Ammon's horn (tissue), 1 donor: ENCODE measurements at regions not wholly inside any gene's neighbourhood (a gene's known extent, or its start where the extent isn't known, plus 50 kb on each side); places are given as distances from the start of the nearest gene placed in this dataset.

Experiments
- DNase-seq: peaks from one replicate; pipeline ENCODE4 v3.0.0-alpha.2; 2016; ENCODE audit warnings: low spot score

DNA sequence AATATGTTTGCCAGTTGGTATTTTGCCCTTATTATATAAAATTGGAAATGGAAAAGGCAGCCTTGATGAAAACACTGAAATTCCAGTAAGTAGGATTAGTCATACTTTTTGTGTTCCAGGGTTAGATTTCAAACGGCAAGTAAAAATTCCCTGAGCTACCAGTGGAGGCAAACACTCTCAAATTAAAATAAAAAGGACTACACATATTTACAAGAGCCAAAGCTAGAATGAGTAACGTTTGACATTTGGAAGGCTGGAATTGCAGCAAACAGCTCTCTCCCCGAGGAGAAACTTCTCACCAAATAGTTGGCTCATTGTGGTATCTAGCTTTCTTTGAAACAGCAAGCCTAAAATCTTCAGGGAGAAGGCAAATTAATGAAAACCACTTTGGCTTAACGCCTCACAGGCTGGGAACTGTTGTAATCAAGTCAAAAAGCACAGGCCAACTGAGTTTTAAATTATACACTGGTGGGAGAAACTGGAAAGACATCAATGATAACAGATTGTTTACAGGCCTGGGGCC is 288.4 kb downstream of the SNX13 start:
- peak; percentile 40 for DNase-seq

- DNase-seq = peak; percentile 15
These were observed 285.4 kb downstream of the SNX13 start for GRCh38 chr7:17654940-17655339.

DNA sequence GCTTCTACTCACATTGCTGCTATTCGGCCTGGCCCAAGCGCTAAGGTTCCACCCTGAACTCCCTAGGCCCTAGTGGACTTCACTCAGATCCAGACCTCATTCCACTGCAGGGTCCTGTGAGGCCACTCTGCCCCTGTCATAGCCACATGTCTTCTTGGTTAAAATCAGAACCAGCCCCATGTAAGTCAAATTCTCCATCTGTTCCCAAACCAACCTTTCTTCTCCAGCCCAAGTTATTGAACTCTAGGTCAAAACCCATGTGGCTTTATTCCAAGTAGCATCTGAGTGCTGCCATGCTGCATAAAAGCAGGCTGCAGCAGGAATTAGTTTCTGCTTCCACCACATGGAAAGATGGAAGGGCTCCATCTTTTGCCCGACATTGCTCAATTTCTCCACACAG is 281.2 kb downstream of the SNX13 start:
- DNase-seq = no peak

DNA sequence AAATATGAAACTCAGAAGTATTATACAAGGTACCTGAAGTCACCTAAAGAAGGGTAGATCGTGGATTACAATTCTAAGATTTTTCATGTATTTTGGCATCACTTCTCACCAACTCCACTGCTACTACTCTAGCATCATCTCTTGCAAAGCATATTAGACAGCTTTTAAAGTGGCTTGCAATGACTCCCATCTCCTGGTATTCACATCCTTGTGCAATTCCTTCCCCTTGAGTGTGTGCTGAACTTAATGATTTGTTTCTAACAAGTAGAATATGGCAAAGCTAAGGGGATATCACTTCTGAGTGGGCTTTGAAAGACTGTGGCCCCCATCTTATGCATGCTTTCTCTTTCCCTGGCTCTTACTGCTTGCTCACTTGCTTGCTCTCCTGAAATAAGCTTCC is 280.2 kb downstream of the SNX13 start:
- DNase-seq = no peak

GRCh38 chr7:17661982-17662585 is 278.2 kb downstream of the SNX13 start:
- no peak for DNase-seq

GRCh38 chr7:17663061-17663675 is 277.1 kb downstream of the SNX13 start:
- DNase-seq = no peak

- DNase-seq = no peak
These were observed 275.3 kb downstream of the SNX13 start for GRCh38 chr7:17665029-17665428.

GRCh38 chr7:17668122-17668521 is 272.2 kb downstream of the SNX13 start:
- DNase-seq = no peak

DNA sequence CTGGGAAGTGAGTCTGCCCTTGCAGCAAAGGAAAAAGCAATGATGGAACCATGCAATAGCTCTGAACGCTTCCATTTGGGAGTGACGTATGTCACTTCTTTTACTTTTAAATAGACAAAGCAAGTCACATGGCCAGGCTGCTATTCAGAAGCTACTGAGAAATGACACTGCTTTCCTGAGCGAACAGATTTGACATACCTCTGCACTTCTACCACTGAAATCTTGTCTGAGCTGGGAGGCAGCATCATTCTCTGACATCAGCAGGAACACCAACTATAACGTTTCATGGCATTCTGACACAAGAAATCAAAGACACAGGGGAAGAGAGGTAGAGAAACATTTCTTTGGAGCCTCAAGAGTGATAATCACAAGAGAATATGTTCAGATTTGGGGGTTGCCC is 271.1 kb downstream of the SNX13 start:
- no peak for DNase-seq

DNA sequence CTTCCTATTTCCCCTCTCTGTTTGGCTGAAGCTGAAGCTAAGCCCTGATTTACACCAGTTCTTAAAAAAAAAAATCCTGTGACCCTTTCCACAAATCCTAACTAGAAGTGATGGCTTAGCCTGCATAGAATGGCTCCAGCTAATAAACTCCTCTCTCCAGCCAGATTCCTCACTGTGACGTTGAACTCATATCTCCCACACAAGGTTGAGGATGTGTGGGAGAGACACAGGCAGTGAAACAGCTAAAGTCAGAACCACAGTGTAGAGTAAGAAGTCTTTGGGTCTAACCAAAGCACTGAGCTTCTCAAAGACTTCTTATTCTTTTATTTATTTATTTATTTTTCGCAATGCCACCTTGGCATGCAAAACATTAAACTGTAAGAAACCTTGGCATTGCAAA is 268.3 kb downstream of the SNX13 start:
- no peak for DNase-seq

DNA sequence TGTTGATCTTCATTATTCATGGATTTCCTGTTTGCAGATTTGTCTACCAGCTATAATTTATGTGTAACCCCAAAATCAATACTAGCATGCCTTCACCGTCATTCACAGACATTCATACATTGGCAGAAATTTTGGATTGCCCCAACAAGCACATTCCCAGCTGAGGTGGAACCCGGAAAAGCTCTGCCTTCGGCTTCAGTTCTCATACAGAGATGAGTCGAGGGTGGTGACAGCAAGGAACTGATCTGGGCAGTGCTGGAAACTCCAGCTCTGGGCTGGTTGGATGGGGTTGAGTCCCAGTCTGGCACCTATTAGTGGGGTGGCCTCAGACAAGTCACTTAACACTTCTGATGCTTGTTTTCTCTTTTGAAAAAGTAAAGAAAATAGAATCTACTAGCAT is 267.5 kb downstream of the SNX13 start:
- DNase-seq = no peak

- no peak for DNase-seq
These were observed 265.9 kb downstream of the SNX13 start for GRCh38 chr7:17674166-17674942.

- no peak for DNase-seq
These were observed 265.2 kb downstream of the SNX13 start for GRCh38 chr7:17674943-17675608.

- no peak for DNase-seq
These were observed 262.9 kb downstream of the SNX13 start for GRCh38 chr7:17677408-17677807.

GRCh38 chr7:17678896-17679295 is 261.4 kb downstream of the SNX13 start:
- no peak for DNase-seq

DNA sequence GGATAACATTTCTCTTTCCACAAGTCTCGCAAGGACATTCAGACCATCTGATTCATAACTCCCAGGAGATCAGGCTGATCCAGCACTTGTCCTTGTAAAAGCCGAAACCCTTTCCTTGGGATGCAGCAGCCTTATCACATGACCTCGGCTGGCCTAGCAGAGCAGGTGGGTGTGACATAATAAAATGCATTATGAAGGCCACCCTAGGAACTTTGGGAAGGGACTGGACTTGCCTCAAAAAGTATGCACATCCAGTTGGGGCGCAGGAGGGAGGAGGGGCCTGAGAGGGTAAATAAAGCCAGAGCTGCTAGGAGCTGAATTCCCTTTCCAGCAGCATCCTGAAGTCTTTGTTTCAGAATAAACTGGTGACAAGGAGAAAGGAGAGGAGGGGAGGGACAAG is 260.8 kb downstream of the SNX13 start:
- DNase-seq = no peak

GRCh38 chr7:17680026-17680425 is 260.3 kb downstream of the SNX13 start:
- peak; percentile 76 for DNase-seq

DNA sequence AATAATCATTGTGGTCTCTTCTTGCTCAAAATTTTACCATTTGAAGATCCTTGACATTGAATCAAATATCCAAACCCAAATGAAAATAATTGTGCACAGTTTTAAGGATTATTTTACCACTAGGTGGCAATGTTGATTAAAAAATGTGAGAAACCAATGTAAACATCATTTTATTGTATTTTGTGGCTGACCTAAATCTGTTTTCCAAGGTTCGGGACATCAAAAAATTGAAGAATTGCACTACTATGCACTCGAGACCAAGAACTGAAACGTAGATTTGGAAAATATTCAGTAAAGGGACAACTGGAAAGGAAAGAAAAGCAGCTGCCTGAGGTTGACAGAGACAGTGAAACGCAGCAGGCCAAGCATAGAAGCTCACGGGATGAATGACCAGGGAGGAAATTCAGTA is 259.3 kb downstream of the SNX13 start:
- DNase-seq = no peak

DNA sequence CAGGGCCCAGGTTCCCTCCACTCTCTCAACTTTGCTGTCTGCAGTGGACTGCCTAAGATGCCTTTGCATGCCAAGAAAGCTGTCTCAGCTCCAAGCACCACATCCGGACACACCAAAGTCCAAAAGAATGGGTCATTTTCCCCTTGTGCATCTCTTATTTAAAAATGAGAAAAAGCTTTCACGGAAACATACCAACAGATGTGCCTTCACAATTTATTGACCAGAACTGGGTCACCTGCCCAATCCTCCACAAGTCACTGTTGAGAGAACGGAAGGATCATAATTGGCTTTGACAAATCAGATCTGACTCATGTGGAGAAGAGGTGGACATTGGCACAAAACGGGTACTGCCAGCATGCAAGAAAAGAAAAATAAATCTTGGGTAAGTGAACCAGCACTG is 258.3 kb downstream of the SNX13 start:
- no peak for DNase-seq

DNA sequence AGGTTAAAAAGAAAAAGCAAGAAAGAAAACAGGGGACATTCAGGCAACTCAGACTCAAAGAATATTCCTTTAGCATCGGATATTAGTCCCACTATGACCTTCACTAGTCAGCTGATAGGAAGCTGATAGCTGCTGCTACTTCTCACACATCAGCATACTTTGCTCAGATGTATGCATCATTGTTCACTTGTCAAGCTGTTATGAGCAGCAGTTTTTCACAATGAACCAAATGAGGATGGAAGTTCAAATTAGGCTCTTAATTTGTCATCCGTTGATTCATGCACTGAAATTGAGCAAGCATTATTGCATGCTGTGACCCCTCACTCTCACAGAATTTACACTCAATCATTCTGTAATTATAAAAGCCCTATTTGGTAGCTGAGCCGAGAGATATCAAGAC is 257.7 kb downstream of the SNX13 start:
- no peak for DNase-seq

DNA sequence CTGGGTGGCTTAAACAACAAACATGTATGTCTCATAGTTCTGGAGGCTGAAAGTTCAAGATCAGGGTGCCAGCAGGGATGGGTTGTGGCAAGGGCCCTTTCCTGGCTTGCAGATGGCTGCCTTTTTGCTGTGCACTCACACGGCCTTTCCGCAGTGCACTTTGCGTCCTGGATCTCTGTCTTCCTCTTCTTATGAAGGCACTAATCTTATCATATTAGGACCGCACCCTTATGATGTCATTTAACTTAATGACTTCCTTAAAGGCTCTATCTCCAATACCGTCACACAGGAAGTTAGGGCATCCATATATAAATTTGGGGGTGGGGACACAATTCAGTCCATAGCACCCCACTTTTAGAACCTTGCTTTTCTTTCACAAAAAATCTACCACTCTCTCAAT is 255.2 kb downstream of the SNX13 start:
- no peak for DNase-seq

GRCh38 chr7:17687361-17687760 is 252.9 kb downstream of the SNX13 start:
- no peak for DNase-seq
